GM19397 (cell line): ENCODE measurements at regions not wholly inside any gene's neighbourhood (a gene's known extent, or its start where the extent isn't known, plus 50 kb on each side); places are given as distances from the start of the nearest gene placed in this dataset.
"Not testable (repeated sequence)": the region's sequence is repeated elsewhere in the genome, so short reads cannot be mapped to it uniquely, and the experiment has no call there.

Experiments
- ATAC-seq: cut with Tn5 transposase; IDR thresholded peaks from one replicate; pipeline ENCODE4 v1.9.1; 2021; ENCODE audit warnings: mild to moderate bottlenecking, moderate library complexity; ENCODE audit not compliant: unreplicated experiment

DNA sequence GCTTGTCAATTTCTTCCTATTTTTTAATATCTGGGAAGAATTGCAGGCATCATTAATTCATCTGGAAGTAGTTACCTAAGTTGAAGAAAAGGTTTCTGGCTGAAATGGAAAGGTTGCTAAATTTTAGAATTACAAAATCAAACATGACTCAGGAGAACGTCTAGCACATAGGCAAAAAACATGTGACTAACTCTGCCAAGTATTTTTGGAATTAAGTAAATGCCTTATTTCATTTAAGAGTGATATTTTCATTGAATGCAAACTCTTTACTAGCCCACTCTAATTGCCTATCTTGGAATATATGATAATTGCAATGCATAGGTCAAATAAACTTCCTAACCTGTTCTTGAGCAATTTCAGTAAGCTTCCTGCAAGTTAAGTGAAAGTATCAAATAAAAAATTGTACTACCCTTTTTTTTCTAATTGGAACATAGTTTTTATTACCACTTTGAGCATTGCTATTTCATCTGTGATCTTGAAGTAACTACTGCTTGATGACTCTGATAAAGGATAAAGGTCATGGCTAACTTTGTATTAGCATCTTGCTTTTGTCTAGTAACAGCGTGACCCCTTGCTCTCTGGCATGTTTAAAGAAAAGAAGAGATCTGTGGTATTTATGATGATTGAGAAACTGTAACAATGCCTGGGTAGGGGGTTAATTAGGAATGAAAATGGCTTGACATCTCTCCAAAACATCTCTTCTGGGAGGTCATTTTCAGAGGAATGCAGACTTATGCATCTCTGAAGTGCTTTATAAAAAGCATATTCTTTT, 208.3 kb upstream of the NCAM2 start:
- no peak for ATAC-seq

DNA sequence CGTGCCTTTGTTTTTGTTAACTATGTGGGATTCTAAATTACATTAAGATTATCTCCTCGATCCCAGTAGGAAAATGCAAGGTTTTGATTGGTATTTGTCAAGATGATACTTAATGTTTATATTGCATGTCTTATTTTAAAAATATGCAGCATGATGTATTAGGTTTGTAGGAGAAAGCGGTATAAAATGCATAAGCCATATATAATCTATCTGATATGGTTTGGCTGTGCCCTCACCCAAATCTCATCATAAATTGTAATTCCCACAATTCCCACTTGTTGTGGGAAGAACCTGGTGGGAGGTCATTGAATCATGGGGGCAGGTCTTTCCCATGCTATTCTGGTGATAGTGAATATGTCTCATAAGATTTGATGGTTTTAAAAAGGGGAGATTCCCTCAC, 198.1 kb upstream of the NCAM2 start:
- ATAC-seq = no peak

DNA sequence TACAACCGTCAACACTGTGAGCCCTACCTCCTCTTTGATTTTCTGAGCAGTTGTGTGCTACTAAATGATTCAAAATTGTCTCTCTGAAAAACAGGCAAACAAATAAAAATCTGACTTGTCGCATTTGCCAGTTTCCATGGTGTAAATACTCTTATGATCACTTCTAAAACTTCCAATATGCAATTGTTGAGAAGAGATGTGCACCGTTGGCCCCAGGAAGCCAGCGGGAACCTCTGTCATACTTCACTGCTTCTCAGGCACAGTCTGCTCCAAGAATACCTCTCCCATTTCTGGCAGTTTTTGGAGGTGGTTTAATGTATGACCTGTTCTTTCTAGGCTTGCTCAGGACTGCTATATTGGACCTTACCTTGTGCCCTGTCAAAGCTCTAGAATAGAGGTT, 196.0 kb upstream of the NCAM2 start:
- no peak for ATAC-seq

DNA sequence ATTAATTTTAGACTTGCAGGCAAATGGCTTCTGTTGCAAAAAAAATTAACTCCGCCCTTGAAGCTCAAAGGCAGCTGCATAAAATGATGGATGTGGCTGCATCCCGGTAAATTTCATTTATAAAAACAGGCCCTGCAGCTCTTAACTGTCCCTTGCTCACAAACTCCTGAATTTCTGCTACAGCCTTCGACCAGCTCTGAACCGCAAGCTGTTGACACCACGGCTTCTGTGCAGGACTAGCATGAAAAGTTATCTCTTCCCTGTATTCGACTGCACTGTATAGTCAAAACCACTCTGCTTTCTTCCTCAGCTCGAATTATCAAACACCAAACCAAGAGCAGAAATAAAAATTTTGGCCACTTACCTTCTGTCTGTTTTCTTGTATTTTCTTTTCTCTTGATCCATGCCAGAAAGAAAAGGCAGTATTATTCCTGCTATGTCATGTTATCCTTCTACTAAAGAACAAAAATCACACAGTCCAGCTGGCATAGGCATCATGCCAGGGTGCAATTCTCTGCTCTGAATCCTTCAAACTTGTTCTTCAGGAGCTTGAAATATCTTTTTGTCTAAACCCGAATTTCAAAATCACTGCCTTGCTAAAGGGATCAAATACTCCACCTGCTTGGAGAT, 195.5 kb upstream of the NCAM2 start:
- no peak for ATAC-seq

DNA sequence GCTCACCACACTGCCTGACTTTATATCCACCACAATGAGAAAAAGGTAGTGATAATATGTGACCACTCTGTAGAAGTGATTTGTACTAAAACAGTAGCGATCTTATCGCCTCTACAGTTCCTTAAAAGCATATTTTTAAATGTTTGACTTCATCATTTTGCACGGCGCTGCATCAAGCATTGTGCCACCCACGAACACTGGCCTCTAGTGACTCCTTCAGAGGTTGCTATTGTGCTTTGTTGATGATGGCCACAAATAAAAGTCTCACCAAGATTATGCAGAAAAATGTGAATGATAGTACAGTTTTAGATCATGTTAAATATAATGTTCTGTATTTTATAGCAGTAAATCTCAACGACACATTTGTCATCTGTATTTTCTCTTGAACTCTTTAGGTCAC, 186.5 kb upstream of the NCAM2 start:
- no peak for ATAC-seq

DNA sequence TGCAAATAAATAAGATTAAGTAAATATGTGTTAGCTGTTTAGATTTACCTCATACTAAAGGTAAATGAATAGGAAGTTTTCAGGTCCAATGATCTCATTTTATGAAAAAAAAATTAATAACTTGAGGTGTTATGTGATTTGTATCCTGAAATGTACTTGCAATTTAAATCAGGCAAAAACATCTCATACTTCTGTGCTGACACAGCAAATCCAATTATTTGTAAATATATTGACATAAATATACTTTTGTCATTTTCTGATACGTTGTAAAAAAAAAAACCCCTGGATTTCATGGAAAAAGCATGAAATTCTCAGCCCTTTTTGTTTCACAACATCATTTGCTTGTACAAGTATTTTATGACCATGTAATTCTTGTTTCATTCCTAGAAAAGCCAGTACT, 184.1 kb upstream of the NCAM2 start:
- no peak for ATAC-seq

DNA sequence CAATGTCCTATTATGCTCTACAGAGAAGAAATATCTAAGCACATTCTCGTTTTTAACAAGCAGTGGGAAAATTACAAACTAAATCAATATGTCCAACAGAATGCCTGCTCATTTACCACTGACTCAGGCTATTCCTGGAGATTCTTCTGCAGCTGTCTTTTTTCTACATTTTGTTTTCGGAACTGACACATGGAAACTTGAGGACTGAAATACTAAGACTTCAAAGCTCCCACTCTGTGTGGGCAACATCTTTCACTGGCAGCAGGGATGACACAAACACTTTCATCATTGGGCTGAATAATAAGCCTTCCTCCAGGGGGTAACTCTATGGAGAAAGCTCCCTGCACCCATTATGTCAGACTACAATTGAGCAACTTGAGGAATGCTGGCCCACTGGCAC, 175.5 kb upstream of the NCAM2 start:
- ATAC-seq = no peak

DNA sequence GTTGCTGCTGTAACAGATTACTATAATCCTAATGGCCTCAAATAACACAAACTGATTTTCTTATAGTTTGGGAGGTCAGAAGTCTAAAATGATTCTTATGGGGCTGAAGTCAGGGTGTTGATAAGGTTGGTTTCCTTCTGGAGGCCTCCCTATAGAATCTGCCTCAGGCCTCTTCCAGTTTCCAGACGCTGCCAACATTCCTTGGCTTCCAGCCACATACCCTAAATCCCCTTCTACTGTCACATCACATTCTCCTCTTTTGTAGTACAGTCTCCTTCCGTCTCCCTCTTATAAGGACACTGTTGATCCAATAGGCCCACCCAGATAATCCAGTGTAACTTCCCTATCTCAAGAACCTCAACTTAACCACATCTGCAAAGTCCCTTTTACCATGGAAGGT, 145.3 kb upstream of the NCAM2 start:
- ATAC-seq = no peak

DNA sequence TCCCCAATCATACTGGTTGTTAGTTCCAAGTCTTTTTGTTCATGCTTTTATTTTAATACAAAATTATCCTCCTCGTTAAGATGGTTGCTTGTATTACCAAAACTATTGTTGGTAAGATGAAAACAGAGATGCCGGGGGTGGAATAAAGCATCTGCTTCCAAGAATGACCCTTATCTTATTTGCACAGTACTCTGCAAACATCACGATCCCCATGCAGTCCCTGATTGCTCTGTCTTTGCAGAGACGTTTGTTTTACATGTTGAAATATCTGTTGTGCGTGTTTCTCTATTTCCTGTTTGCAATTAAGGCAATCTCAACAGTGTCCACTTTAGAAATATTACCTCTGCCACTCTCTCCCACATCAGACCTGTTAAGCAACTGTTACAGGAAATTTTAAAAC, 141.3 kb upstream of the NCAM2 start:
- ATAC-seq = no peak

DNA sequence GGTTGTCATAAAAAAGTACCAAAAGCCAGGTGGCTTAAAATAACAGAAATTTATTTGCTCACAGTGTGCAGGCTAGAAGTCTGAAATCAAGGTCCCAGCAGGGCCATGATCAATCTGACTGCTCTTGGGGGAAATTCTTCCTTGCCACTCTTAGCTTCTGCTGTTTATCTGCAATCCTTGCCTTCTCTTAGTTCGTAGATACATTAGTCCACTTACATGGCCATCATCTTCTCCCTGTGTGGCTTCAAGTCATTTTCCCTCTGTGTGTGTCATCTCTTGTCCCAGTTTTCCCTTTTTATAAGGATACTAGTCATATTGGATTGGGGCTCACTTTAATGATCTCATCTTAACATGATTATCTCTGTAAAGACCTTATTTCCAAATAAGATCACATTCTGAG, 124.0 kb upstream of the NCAM2 start:
- no peak for ATAC-seq

DNA sequence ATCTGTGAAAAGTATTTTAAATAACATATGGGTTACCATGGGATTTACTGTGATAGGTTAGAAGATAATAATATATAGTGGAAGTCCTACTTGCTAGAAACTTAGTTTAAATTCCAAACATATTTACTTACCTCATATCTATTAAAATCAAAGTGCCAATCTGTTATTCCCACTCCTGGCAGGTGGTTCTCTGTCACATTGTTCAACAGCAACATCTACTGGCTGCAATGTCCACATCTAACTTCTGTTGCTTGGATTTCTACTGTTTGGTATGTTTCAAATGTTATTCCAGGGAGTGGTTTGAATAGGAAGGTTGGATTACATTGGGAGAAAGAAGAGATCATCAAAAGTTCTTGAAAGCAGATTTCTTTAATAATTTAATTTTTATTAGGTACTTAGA, 122.5 kb upstream of the NCAM2 start:
- no peak for ATAC-seq

DNA sequence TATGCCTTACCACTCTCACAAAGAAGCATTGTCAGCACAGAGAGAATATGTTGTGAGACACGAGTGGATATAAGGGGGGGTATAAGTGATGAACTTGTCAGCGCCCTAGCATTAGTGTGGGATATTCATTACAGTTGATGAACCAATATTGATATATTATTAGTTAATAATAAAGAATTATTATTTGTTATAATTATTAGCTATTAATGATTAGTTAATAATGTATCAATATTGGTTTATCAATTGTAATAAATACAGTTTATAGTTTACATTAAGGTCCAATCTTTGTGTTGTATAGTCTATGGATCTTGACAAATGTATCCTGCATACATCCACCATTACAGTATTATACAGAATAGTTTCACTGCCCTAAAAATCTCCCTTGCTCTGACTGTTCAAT, 120.2 kb upstream of the NCAM2 start:
- no peak for ATAC-seq

DNA sequence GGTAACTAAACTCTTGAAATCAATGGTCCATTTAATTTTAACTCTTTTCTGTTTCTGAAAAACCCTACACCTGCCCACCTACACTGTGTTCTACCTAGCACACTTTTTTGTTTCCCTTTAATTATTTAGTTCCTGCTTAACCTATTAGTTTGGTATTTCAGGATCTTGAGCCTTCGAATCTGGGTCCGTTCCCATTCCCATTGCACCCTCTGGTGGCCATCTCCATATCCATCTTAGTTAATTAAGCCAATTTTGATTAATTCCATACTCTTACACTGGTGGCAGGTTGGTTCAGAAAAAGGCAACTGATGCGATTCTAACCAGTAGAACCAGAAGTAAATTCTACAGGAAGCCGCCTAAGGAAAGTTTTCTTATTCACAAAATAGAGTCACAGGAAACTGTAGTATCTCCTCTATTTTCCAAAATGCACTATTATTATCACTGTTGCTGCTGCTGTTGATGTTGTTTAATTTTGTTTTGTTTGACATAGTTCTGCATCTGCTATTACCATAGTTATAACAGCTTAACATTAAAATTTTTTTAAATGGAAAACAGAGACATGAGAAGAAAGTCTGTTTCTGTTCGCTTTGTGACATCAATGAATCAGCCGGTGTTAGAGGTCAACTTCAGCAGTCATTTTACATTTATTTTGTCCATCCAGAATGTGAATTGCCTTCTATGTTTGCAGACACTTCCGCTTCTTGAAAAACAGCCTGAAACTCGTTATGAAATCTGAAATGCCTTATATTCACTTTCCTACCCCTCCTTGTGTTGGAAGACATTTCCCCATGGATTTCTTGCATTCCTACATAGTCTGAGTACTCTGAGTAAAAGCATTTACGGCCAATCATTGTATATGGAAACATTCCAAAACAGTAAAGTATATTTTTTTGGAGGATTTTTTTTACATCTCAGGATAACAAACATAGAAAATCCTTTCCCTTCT, 115.5 kb upstream of the NCAM2 start:
- no peak for ATAC-seq

DNA sequence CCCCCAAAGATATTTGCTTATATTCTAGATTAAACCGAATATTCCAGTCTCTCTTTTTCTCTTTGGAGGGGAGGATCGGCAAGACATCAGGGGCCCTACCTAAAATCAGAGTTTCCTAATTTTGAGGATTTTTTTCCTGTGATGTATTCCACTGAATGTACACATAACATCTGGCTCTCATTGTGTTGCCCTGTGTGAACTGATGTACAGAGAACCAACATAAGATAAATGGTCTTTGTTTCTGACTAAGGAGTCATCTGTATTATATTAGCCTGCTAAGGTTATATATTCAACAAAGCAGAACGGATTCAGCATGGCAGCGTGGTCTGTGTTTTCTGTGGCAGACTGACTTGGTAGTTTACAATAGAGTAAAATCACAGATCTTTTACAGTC, 114.8 kb upstream of the NCAM2 start:
- no peak for ATAC-seq

DNA sequence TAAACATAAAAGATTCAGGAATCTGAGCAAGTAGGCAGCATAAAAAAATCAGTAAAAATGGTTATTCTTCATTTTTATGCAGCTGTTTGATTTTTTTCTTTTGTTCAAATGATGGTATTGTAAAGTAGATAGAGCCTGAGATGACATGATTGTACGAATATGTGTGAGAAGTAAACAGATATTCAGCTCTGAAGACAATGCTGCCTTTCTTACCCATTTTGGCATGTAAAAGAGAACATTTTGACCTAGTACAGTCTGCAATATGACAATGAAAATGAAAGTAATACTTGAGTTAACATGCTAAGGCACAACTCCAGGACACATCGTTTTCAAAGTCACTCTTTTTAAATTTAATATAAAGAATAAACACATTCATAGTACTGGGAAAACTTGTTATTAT, 95.7 kb upstream of the NCAM2 start:
- ATAC-seq = no peak

DNA sequence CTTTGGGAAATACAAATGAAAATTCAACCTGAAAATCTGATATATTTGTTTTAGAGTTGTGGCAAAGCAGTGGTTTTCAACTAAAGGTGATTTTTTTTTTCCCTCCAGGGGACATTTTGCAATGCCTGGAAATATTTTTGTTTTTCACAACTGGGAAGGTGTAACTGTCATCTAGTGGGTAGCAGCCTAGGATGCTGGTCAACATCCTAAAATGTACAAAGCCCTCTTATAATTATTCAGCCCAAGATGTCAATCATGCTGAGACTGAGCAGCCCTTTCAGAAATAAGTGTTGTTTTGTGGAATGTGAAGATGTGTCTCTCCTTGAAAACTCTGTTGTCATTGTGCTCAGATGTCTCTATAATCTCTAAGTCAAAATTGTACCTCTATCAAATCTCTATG, 95.2 kb upstream of the NCAM2 start:
- ATAC-seq = no peak

DNA sequence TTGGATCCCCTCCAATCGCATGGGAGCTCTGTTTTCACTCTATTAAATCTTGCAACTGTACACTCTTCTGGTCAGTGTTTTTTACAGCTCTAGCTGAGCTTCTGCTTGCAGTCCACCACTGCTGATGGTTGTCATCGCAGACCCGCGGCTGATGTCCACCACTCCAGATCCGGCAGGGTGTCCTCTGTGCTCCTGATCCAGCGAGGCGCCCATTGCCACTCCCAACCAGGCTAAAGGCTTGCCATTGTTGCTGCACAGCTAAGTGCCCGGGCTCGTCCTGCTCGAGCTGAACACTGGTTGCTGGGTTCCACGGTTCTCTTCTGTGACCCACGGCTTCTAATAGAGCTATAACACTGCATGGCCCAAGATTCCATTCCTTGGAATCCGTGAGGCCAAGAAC, 70.7 kb upstream of the NCAM2 start:
- ATAC-seq = not testable (repeated sequence)

DNA sequence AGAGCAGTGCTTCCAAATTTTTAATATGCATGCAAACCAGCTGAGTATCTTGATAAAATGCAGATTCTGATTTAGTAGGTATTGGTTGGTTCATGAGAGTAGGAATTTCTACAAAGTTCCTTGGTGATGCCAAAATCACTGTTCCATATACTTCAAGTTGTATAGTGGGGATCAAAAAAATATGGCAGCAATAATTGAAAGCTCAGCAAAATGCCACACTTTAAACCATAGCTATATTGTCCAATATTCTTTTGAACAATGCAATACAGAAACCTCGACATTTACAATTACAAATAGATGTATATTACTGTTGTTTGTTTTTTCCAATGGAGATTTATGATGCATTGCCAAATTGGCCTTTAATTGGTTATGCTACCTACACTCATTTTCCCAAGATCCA, 55.7 kb upstream of the NCAM2 start:
- no peak for ATAC-seq

DNA sequence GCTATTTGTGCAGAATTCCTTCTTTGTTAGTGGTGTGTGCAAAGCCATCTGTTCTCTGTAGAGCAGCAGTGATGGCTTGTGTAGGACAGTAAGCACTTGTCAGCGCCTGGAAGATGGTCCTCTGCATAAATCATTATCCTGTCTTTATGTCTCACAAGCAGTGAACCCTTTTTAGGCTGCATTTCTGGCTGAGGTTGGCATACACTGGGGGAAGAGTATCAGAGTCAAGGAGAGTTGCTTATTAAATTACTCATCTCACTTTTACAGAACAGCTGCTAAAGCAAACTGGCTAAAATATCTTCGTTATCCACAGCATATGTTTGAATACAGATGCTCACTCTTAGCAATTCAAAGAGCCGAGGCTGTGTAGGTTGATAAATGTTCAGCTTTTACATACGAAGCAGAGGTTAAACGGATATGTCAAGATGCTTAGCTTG, 54.6 kb upstream of the NCAM2 start:
- ATAC-seq = no peak

DNA sequence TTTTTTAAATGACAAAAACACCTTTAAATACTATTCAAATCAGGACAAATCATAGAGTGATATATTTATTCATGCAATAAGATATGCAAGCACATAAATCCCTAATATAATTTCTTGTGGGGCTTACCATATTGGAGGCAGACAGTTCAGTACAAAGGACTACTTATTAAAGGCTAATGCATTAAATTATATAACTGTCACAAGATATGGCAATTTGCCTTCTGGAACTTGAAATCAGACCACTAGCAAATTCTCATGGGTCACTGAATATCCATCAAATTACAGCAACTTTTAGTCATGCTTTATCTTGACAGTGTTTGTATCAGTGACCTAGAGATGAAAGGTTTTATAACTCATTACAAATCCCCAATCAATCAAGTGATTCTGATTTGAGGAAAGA, 54.1 kb upstream of the NCAM2 start:
- no peak for ATAC-seq

DNA sequence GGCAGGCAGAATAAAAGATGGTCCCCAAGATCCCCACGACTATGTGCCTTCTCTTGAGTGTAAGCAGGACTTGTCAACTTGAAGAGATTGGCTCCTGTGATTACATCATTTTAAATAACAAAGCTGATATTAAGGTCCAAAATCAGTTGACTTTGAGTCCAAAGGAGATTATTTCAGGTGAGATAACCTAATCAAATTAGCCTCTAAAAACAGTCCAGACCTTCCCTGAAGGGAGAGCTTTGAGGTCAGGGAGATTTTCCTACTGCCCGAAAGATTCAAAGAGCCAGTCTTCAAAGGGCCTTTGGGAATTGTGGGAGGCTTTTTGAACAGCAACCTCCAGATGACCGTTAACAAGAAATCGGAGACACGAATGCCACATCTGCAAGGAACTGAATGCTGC, 51.5 kb upstream of the NCAM2 start:
- no peak for ATAC-seq
